A673 (cell line): ENCODE measurements at regions not wholly inside any gene's neighbourhood (a gene's known extent, or its start where the extent isn't known, plus 50 kb on each side); places are given as distances from the start of the nearest gene placed in this dataset.

ENCODE experiments used
- BruUV-seq: library from RNA; stranded (reverse); fragments of 400-500 nt; replicated peaks from 2 replicates; lab custom pipeline; 2021; lab: Mats Ljungman, UMichigan
- CTCF ChIA-PET: fragments of 300-600 bp; sonication (Branson Sonifier 250); formaldehyde crosslinking; loops from one replicate; lab custom pipeline; 2022; ENCODE audit warnings: antibody characterized with exemption; lab: Charles Lee
- POLR2A ChIA-PET: fragments of 300-600 bp; sonication (Branson Sonifier 250); formaldehyde crosslinking; loops from one replicate; lab custom pipeline; 2022; ENCODE audit warnings: antibody characterized with exemption; ENCODE audit not compliant: low non-redundant PET; lab: Charles Lee
- DNase-seq: peaks from one replicate; pipeline ENCODE4 v3.0.0-alpha.2; 2015; ENCODE audit warnings: low spot score
- H3K27ac ChIP-seq: fragments of 200-600 bp; sonication (generic); 2 replicates; pipeline ENCODE4 v1.5.1; 2016; ENCODE audit warnings: mixed run types, low read depth, mild to moderate bottlenecking, mixed read lengths, antibody characterized with exemption, low read length; ENCODE audit not compliant: poor library complexity, severe bottlenecking
- H3K27me3 ChIP-seq: fragments of 200-600 bp; sonication (generic); replicated peaks from 2 replicates; pipeline ENCODE4 v1.6.1; 2017; ENCODE audit warnings: mixed run types, low read depth, mild to moderate bottlenecking, mixed read lengths, antibody characterized with exemption, low read length; ENCODE audit not compliant: insufficient read depth, poor library complexity
- H3K36me3 ChIP-seq: fragments of 200-600 bp; sonication (generic); 2 replicates; pipeline ENCODE4 v1.6.1; 2016; ENCODE audit warnings: mixed run types, mild to moderate bottlenecking, mixed read lengths, antibody characterized with exemption, low read length; ENCODE audit not compliant: insufficient read depth, poor library complexity, severe bottlenecking
- H3K4me1 ChIP-seq: fragments of 200-600 bp; sonication (generic); 2 replicates; pipeline ENCODE4 v1.6.1; 2017; ENCODE audit warnings: mixed run types, mild to moderate bottlenecking, mixed read lengths, antibody characterized with exemption, low read length; ENCODE audit not compliant: insufficient read depth, poor library complexity, severe bottlenecking
- H3K4me3 ChIP-seq: fragments of 200-600 bp; sonication (generic); 2 replicates; pipeline ENCODE4 v1.5.1; 2016; ENCODE audit warnings: low read depth, mixed run types, mild to moderate bottlenecking, mixed read lengths, low read length; ENCODE audit not compliant: poor library complexity, severe bottlenecking
- H3K9me3 ChIP-seq: fragments of 200-600 bp; sonication (generic); 2 replicates; pipeline ENCODE4 v1.6.1; 2016; ENCODE audit warnings: mixed run types, low read depth, mild to moderate bottlenecking, mixed read lengths, antibody characterized with exemption, low read length; ENCODE audit not compliant: poor library complexity, severe bottlenecking
- CTCF ChIP-seq: fragments of 300-800, 200-600 bp; sonication (generic); conservative IDR thresholded peaks from 2 replicates; pipeline ENCODE4 v1.5.1; 2017; ENCODE audit warnings: low read depth, mild to moderate bottlenecking, antibody characterized with exemption, low read length, moderate library complexity, mixed read lengths
- EZH2 ChIP-seq: fragments of 200-600 bp; sonication (generic); IDR thresholded peaks from 2 replicates; pipeline ENCODE4 v1.6.1; 2017; ENCODE audit warnings: borderline replicate concordance, low read depth, mild to moderate bottlenecking, mixed read lengths, antibody characterized with exemption, low read length; ENCODE audit not compliant: poor library complexity, severe bottlenecking
- intact Hi-C: fragments of 100-400 bp; cut with micrococcal nuclease; formaldehyde crosslinking; loops from one replicate; pipeline ENCODE4 v1.10.0; 2022; ENCODE audit not compliant: unreplicated experiment

- CTCF ChIA-PET, result no interaction called here
- Histone ChIP-seq H3K27ac (no peak overlapping the region), H3K4me3 (no peak overlapping the region), H3K4me1 (no peaks in the 10 kb centered on the region), H3K36me3 (no peaks in the 10 kb centered on the region), H3K27me3 (peaks cover 5% of the 10 kb centered on the region), H3K9me3 (no peaks in the 10 kb centered on the region)
- no peak for TF ChIP-seq EZH2
- TF ChIP-seq CTCF, result no peak
- BruUV-seq, result no TSS peak
- DNase-seq, result no peak
- POLR2A ChIA-PET, result no interaction called here
- intact Hi-C loops, result no loop called here
Observed at GRCh38 chr2:207216457-207216856, 50.7 kb upstream of the KLF7 start.

GRCh38 chr2:207217442-207217841 lies 51.7 kb upstream of the KLF7 start:
- POLR2A ChIA-PET, result no interaction called here

DNA sequence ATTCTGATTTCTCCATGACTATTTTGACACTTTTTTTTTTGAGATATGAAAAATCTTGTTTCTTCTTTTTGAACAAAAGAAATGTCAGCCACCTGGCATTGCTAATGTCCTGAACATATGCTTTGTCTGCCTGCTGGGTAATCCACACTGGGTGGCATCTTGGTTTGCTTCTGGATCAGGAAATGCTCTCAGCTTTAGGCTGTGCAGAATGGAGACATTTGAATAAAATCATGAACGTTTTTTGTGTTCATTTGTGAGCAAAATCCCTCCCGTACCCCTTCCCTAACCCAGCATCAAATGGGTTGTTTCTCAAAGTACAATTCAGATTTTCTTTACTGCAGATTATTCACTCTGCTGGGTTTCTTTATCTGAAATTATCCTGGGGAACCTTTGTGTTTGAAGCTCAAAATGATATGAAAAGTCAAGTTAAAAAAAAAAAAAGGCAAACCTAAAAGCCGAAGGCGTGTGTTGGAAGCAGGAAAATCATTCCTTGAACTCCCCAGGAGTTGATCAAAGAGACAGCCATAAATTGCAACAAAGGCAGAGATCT lies 53.4 kb upstream of the KLF7 start:
- Histone ChIP-seq H3K27ac (no peak overlapping the region), H3K9me3 (no peaks in the 10 kb centered on the region), H3K4me3 (no peak overlapping the region), H3K4me1 (no peaks in the 10 kb centered on the region), H3K36me3 (no peaks in the 10 kb centered on the region), H3K27me3 (peaks cover 5% of the 10 kb centered on the region)
- TF ChIP-seq CTCF (no peak), EZH2 (no peak)
- intact Hi-C loops, result no loop called here
- BruUV-seq, result no TSS peak
- ChIA-PET POLR2A (no interaction called here), CTCF (no interaction called here)
- DNase-seq, result no peak

More at GRCh38 chr2:207217442-207217841, 51.7 kb upstream of the KLF7 start:
- Histone ChIP-seq H3K27me3 (peaks cover 5% of the 10 kb centered on the region), H3K27ac (no peak overlapping the region), H3K4me3 (no peak overlapping the region), H3K36me3 (no peaks in the 10 kb centered on the region), H3K4me1 (no peaks in the 10 kb centered on the region), H3K9me3 (no peaks in the 10 kb centered on the region)
- no TSS peak for BruUV-seq
- TF ChIP-seq EZH2 (no peak), CTCF (no peak)
- DNase-seq, result no peak
- CTCF ChIA-PET, result no interaction called here
- intact Hi-C loops, result no loop called here
